ENCODE measurements at regions not wholly inside any gene's neighbourhood (a gene's known extent, or its start where the extent isn't known, plus 50 kb on each side); places are given as distances from the start of the nearest gene placed in this dataset.

- no peak for DNase-seq
Observed at GRCh38 chr20:2237059-2237458, 58.7 kb upstream of the TGM3 start.

- no peak for DNase-seq
Observed at GRCh38 chr20:2238601-2239000, 57.2 kb upstream of the TGM3 start.

- no peak for DNase-seq
Observed at GRCh38 chr20:2240835-2241234, 55.0 kb upstream of the TGM3 start.

- DNase-seq = no peak
Observed at GRCh38 chr20:2242678-2243077, 53.1 kb upstream of the TGM3 start.

- DNase-seq = no peak
Observed at GRCh38 chr20:2244523-2244922, 51.3 kb upstream of the TGM3 start.

- no peak for DNase-seq
Observed at GRCh38 chr20:2244993-2245392, 50.8 kb upstream of the TGM3 start.

GRCh38 chr20:2245637-2246036, 50.2 kb upstream of the TGM3 start:
- DNase-seq = no peak

All from T-helper 2 cell (primary cell).